Esophagus (tissue), 2 donors: ENCODE measurements at regions not wholly inside any gene's neighbourhood (a gene's known extent, or its start where the extent isn't known, plus 50 kb on each side); places are given as distances from the start of the nearest gene placed in this dataset.

ENCODE experiments used
- H3K27ac ChIP-seq, 2 donors: one replicate each; pipeline ENCODE4 v1.5.1; 2013; ENCODE audit warnings: low read depth in 2 of 2, mild to moderate bottlenecking in 2 of 2, inconsistent platforms in 1 of 2, low read length in 1 of 2, moderate library complexity in 1 of 2
- H3K27me3 ChIP-seq, 2 donors: one replicate each; pipeline ENCODE4 v1.6.1; 2013; ENCODE audit warnings: low read length in 2 of 2, control low read depth in 1 of 2, mild to moderate bottlenecking in 1 of 2; ENCODE audit not compliant: insufficient read depth in 2 of 2, control insufficient read depth in 1 of 2
- H3K36me3 ChIP-seq, 2 donors: one replicate each; pipeline ENCODE4 v1.6.1; 2013; ENCODE audit warnings: low read length in 1 of 2; ENCODE audit not compliant: control insufficient read depth in 2 of 2, insufficient read depth in 2 of 2
- H3K4me1 ChIP-seq, 2 donors: one replicate each; pipeline ENCODE4 v1.6.1; 2013; ENCODE audit warnings: low read length in 1 of 2; ENCODE audit not compliant: control insufficient read depth in 2 of 2, insufficient read depth in 2 of 2
- H3K4me3 ChIP-seq, 2 donors: one replicate each; pipeline ENCODE4 v1.5.1; 2013; ENCODE audit warnings: low read length in 2 of 2, mild to moderate bottlenecking in 2 of 2, low read depth in 1 of 2, moderate library complexity in 1 of 2
- H3K9me3 ChIP-seq, 2 donors: one replicate each; pipeline ENCODE4 v1.6.1; 2013; ENCODE audit warnings: mild to moderate bottlenecking in 2 of 2, low read depth in 1 of 2, low read length in 1 of 2, moderate library complexity in 1 of 2; ENCODE audit not compliant: control insufficient read depth in 2 of 2, insufficient read depth in 1 of 2
- WGBS, 2 donors: extraction: QIAGEN DNeasy Blood & Tissue Kit; methylation state at CpG; one replicate each; pipeline ENCODE4 v1.1.7; 2013; 5-methylcytosine and 5-hydroxymethylcytosine counted together
- donor health status: healthy with polysubstance abuse.
- donor health status: Bipolar disorder and iron deficiency.

- 60 to 65% methylated on average over 2 of the region's 2 CpGs for WGBS, 2 donors
- Histone ChIP-seq H3K27ac (no peak overlapping the region), H3K4me3 (no peak overlapping the region), H3K27me3 (no peaks in the 10 kb centered on the region), H3K4me1 (no peaks in the 10 kb centered on the region), H3K9me3 (no peaks in the 10 kb centered on the region), H3K36me3 (no peaks in the 10 kb centered on the region)
Measured at GRCh38 chr3:182533394-182533793, 259.9 kb upstream of the ATP11B start.

DNA sequence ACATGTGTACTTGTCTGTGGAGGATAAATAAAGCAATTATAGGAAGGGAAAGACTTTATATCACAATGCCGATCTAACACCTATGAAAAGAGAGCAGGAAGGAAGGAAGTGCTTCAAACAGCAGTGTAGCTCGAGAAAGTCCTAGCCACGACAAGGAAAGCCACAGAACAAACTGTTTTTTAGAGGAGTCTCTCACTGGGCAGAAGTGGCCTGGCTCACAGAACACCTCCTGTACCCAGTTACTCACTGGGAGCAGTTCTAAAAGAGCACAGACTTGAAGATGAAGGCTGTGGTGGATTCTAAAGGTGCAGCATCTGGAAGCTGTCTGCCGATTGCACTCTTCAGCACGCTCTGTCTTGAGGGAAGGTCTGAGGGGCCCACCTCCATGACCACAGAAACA lies 248.8 kb upstream of the ATP11B start:
- no peaks in the 10 kb centered on the region for H3K36me3 ChIP-seq
- no peaks in the 10 kb centered on the region for H3K9me3 ChIP-seq
- no peaks in the 10 kb centered on the region for H3K4me1 ChIP-seq
- WGBS, 2 donors, result 82 to 89% methylated on average over 5 of the region's 5 CpGs
- H3K27me3 ChIP-seq, result no peaks in the 10 kb centered on the region
- H3K27ac ChIP-seq, result no peak overlapping the region
- no peak overlapping the region for H3K4me3 ChIP-seq

GRCh38 chr3:182562274-182562673 lies 231.0 kb upstream of the ATP11B start:
- no peak overlapping the region for H3K4me3 ChIP-seq
- no peaks in the 10 kb centered on the region for H3K27me3 ChIP-seq
- H3K27ac ChIP-seq, result no peak overlapping the region
- H3K9me3 ChIP-seq, result peaks cover 0 to 2% of the 10 kb centered on the region in 2 donors
- 76 to 77% methylated on average over 2 of the region's 2 CpGs for WGBS, 2 donors
- H3K36me3 ChIP-seq, result no peaks in the 10 kb centered on the region
- H3K4me1 ChIP-seq, result no peaks in the 10 kb centered on the region

DNA sequence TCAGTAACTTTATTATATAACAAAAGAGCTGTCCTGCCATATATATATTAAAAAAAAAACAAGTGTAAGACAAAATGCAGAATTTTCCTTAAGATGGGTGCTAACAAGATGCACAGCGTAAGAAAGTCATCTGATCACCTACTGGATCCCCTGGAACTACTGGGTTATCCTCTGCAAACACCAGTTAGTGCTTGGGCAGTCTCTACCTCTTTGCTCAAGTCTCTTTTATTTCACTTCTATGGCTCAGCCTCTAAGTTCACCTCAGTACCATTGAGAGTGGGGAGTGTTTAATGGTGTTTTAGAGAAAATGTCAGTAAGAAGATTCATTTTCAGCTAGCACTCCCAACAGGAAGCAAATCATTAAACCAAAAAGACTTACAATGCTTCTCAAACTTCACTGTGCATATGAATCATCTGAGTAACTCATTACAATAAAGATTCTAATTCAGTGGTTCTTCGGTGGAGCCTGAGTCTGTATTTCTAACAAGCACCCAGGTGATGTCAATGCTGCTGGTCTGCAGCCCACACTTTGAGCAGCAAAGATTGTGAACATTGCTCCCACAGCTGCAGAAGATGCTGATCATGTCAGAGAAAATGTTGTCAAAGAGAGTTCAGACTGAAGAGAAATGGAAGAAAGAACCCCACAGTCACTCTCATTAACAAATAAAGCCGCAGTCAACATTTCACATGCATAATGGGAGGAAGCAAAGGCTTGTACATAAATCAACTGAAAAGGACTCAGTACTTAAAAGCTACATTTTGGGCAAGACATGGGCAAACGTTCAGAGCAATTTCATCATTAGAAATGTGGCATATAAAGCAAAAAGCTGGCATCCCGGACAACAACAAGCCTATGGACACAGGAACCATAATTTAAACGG lies 227.1 kb upstream of the ATP11B start:
- no peak overlapping the region for H3K4me3 ChIP-seq
- H3K27me3 ChIP-seq, result no peaks in the 10 kb centered on the region
- H3K36me3 ChIP-seq, result no peaks in the 10 kb centered on the region
- no peak overlapping the region for H3K27ac ChIP-seq
- H3K4me1 ChIP-seq, result peaks cover 0 to 2% of the 10 kb centered on the region in 2 donors
- H3K9me3 ChIP-seq, result no peaks in the 10 kb centered on the region
- 70 to 76% methylated on average over 6 of the region's 6 CpGs for WGBS, 2 donors

GRCh38 chr3:182567700-182568099 lies 225.6 kb upstream of the ATP11B start:
- 30 to 53% methylated on average over 1 of the region's 1 CpG for WGBS, 2 donors

GRCh38 chr3:182568261-182568660 lies 225.0 kb upstream of the ATP11B start:
- no peak overlapping the region for H3K27ac ChIP-seq
- peaks cover 0 to 2% of the 10 kb centered on the region in 2 donors for H3K4me1 ChIP-seq
- 47 to 51% methylated on average over 3 of the region's 3 CpGs for WGBS, 2 donors
- no peaks in the 10 kb centered on the region for H3K27me3 ChIP-seq
- peaks cover 2 to 9% of the 10 kb centered on the region in 2 donors for H3K9me3 ChIP-seq
- H3K4me3 ChIP-seq, result no peak overlapping the region
- H3K36me3 ChIP-seq, result no peaks in the 10 kb centered on the region

More at GRCh38 chr3:182567700-182568099, 225.6 kb upstream of the ATP11B start:
- Histone ChIP-seq H3K4me3 (no peak overlapping the region), H3K4me1 (peaks cover 0 to 2% of the 10 kb centered on the region in 2 donors), H3K27me3 (no peaks in the 10 kb centered on the region), H3K36me3 (no peaks in the 10 kb centered on the region), H3K9me3 (peaks cover 2 to 9% of the 10 kb centered on the region in 2 donors), H3K27ac (no peak overlapping the region)

GRCh38 chr3:182568876-182569275 lies 224.4 kb upstream of the ATP11B start:
- Histone ChIP-seq H3K36me3 (no peaks in the 10 kb centered on the region), H3K4me1 (peaks cover 0 to 2% of the 10 kb centered on the region in 2 donors), H3K4me3 (no peak overlapping the region), H3K27ac (no peak overlapping the region), H3K9me3 (peaks cover 2 to 9% of the 10 kb centered on the region in 2 donors), H3K27me3 (no peaks in the 10 kb centered on the region)
- WGBS, 2 donors, result 52 to 60% methylated on average over 3 of the region's 3 CpGs

- H3K4me1 ChIP-seq, result peaks cover 0 to 2% of the 10 kb centered on the region in 2 donors
- H3K27ac ChIP-seq, result no peak overlapping the region
- WGBS, 2 donors, result 62 to 65% methylated on average over 3 of the region's 3 CpGs
- no peaks in the 10 kb centered on the region for H3K36me3 ChIP-seq
- no peaks in the 10 kb centered on the region for H3K27me3 ChIP-seq
- no peak overlapping the region for H3K4me3 ChIP-seq
- peaks cover 2 to 9% of the 10 kb centered on the region in 2 donors for H3K9me3 ChIP-seq
Measured at GRCh38 chr3:182570946-182571594, 222.2 kb upstream of the ATP11B start.

GRCh38 chr3:182575941-182576340 lies 217.4 kb upstream of the ATP11B start:
- H3K27ac ChIP-seq, result no peak overlapping the region
- H3K4me3 ChIP-seq, result no peak overlapping the region
- H3K4me1 ChIP-seq, result no peaks in the 10 kb centered on the region
- H3K36me3 ChIP-seq, result no peaks in the 10 kb centered on the region
- peaks cover 2 to 9% of the 10 kb centered on the region in 2 donors for H3K9me3 ChIP-seq
- WGBS, 2 donors, result 79 to 81% methylated on average over 2 of the region's 2 CpGs
- H3K27me3 ChIP-seq, result no peaks in the 10 kb centered on the region
